GM12875 (cell line): ENCODE measurements at regions not wholly inside any gene's neighbourhood (a gene's known extent, or its start where the extent isn't known, plus 50 kb on each side); places are given as distances from the start of the nearest gene placed in this dataset.

ENCODE experiments used
- H3K4me3 ChIP-seq: one replicate; pipeline ENCODE4 v1.5.1; 2011; ENCODE audit warnings: low read depth, low read length, control low read depth
- TF ChIP-seq, protein P1 (sequence below): IDR thresholded peaks from 2 replicates; pipeline ENCODE4 v1.5.1; 2011; ENCODE audit warnings: low read depth, mild to moderate bottlenecking, control low read depth, inconsistent platforms, low read length, moderate library complexity, borderline replicate concordance; ENCODE audit not compliant: insufficient read depth

DNA sequence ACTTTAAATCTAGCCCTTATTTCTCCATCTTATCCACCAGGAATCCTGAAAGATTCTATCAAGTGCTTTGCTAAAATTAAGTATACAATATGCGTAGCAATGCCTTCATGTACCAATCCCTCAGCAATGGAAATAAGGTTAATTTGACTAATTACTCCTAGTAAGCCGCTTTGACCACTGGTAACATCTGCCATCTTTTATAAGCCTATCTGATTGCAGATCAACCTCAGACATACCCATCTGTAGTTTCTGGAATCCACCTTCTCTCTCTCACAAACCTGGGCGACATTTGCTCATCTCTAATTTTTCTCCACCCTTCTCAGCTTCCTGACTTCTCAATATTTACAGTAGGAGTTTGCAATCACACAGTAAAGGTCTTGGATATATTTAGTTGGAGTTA lies 138.8 kb upstream of the CRHR1 start:
- TF ChIP-seq, protein P1, sequence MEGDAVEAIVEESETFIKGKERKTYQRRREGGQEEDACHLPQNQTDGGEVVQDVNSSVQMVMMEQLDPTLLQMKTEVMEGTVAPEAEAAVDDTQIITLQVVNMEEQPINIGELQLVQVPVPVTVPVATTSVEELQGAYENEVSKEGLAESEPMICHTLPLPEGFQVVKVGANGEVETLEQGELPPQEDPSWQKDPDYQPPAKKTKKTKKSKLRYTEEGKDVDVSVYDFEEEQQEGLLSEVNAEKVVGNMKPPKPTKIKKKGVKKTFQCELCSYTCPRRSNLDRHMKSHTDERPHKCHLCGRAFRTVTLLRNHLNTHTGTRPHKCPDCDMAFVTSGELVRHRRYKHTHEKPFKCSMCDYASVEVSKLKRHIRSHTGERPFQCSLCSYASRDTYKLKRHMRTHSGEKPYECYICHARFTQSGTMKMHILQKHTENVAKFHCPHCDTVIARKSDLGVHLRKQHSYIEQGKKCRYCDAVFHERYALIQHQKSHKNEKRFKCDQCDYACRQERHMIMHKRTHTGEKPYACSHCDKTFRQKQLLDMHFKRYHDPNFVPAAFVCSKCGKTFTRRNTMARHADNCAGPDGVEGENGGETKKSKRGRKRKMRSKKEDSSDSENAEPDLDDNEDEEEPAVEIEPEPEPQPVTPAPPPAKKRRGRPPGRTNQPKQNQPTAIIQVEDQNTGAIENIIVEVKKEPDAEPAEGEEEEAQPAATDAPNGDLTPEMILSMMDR, result no peak
- H3K4me3 ChIP-seq, result no peak overlapping the region

DNA sequence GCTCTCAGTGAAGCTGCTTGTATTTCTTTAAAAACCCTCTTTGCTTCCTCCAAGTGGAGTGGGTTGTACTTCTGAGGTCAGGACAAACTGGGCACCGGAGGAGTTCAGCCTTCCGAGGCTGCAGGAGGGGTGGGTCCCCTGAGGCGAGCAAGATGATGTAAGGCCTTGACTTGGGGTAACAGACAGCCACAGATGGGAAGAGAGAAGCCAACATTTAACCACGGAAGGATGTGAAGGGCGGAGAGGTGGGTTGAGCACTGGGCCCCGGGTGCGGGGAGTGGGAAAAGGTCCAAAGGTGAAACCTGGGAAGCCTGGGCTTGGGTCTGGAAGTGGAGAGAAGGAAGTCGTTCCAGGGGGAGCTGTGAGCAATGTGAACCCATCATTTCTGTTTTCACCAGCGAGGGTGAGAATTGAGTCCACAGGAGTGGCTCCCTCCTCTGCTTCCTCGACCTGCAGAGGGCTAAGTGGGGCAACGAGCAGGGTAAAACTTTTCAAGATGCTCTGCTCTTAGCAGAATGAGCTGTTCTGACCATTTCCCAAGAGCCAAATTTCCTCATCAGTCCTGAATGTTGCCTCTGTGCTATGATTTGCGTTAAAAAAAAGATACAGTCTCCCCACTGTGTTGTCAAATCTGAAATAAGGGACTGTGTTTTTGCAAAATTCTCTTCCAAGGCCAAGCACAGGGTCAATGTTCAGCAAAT lies 137.7 kb upstream of the CRHR1 start:
- TF ChIP-seq, protein P1, result no peak

DNA sequence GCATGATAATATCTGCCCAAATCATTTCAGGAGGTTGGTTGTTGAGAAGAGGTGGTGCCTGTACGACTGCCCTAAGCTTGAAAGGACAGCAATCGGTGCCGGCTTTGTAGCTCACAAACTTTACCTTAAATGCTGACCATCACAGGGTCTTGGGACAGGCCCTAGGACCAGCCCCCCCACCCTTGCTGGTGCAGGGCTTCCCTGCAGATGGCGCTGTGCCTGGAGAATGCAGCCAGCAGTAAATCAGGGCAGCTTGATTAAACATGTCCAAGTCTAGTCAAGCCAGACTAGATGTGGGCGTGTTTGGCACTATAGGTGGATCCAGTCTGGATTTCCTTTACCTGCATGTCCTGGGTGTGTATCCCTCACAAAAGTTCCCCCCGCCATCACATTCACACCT lies 135.5 kb upstream of the CRHR1 start:
- no peak overlapping the region for H3K4me3 ChIP-seq
- TF ChIP-seq, protein P1, result 0 out of 2 replicates have a peak, but pooled peaks have one; percentile 5

More for the DNA sequence above, 137.7 kb upstream of the CRHR1 start:
- no peak overlapping the region for H3K4me3 ChIP-seq

DNA sequence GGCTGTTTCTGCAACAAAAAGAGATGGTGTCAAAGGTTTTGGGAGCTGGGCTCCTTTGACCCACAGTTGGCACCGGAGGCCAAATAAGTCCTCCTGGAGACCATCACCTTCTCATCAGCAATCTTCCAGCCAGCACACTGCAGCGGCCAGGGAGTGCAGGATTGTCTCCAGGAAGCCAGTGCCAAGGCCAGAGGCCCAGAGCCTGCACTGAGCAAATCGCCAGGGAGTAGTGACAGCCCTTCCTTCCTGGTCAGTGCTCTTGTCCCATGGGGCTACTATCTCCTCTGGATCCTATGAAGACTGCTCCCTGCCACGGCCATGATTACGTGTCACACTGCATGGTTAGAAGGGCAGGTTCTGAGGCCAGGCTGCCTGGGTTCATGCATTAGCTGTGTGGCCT lies 134.3 kb upstream of the CRHR1 start:
- H3K4me3 ChIP-seq, result no peak overlapping the region
- TF ChIP-seq, protein P1, result no peak

DNA sequence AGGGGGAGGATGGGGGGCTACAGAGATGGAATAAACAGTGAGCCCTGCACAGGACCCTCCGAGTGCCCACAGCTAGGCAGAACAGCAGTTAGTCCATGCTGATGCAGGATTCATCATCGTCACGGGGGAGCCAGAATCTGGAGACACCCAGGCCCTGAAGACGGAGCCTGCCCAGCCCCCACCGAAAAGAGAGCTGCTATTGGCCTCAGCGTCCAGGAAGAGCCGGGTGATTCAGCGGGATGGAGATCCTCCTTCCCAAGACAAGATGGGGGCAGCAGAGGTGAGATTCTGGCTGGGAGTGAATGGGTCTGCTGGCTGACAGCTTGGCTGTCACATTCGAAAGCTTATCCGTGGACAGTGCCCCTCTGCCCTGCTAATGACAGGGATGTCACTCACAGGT lies 133.6 kb upstream of the CRHR1 start:
- TF ChIP-seq, protein P1, result no peak
- no peak overlapping the region for H3K4me3 ChIP-seq

DNA sequence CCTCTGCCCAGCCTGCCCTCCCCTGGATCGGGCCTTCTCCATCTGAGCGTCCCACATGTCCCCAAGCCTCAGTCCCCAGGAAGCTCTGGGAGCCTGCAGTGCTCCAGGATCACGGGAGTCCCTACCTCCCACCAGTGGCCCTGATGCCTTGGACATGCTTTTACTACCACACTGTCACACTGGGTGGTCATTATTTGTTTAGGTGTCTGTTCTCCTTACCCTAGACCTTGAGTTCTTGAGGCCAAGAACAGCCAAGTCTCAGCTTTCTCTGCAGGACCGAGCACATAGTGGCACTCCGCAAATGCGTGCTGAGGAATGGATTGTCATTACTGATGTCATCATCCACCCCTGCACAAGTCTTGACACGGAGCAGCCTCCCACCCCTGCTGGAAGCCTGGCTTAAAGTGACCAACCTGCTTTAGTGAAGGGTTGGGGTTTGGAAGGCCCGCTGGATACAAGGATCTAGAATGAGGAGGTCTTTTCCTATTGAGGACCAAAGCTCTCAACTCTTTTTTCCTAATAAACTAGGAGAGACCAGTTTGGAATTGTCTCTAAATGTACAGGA lies 132.9 kb upstream of the CRHR1 start:
- no peak overlapping the region for H3K4me3 ChIP-seq
- TF ChIP-seq, protein P1, result no peak

DNA sequence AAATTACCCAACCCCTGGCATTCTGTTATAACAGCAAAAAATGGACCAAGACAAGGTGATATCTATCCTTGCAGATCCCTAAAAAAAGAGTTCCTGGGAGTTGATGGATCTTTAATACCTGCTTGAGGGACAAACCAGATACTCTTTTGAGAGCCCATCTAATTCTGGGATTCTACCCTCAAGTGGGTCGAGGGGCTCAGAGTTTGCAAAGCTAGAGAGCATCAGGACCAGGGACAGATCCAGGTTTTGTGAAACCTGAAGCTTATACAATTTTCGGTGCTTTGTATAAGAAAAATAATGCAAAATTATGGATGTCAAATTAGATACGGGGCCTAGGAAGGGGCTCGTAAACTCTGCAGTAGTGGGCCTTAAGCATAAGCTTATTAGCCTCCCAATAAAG lies 130.5 kb upstream of the CRHR1 start:
- H3K4me3 ChIP-seq, result no peak overlapping the region
- TF ChIP-seq, protein P1, result no peak
